Tibial nerve (tissue), 4 donors: ENCODE measurements at regions not wholly inside any gene's neighbourhood (a gene's known extent, or its start where the extent isn't known, plus 50 kb on each side); places are given as distances from the start of the nearest gene placed in this dataset.
A peak's percentile ranks its signal among the peaks of the same experiment; 100 is the strongest.

ENCODE experiments used
- DNase-seq, 2 donors: peaks; one replicate each; pipeline ENCODE4 v3.0.0-alpha.2; 2019; ENCODE audit warnings: low spot score in 2 of 2
- H3K27ac ChIP-seq, 4 donors: fragments of 200-600 bp; sonication (generic) in 3 of 4; one replicate each; pipeline ENCODE4 v1.5.1; 2017 to 2019; ENCODE audit warnings: mild to moderate bottlenecking in 1 of 4
- H3K27me3 ChIP-seq, 2 donors: fragments of 200-600 bp; sonication (generic) in 1 of 2; one replicate each; pipeline versions ENCODE4 v1.5.1 to v1.6.0; 2017 to 2019
- H3K36me3 ChIP-seq, 3 donors: fragments of 200-600 bp; sonication (generic); one replicate each; pipeline ENCODE4 v1.5.1; 2018 to 2019
- H3K4me1 ChIP-seq, 4 donors: fragments of 200-600 bp; sonication (generic) in 3 of 4; one replicate each; pipeline ENCODE4 v1.5.1; 2017 to 2019
- H3K4me3 ChIP-seq, 4 donors: fragments of 200-600 bp; sonication (generic) in 3 of 4; one replicate each; pipeline ENCODE4 v1.5.1; 2017 to 2019; ENCODE audit warnings: mild to moderate bottlenecking in 1 of 4, moderate library complexity in 1 of 4
- H3K9me3 ChIP-seq, 4 donors: fragments of 200-600 bp; sonication (generic) in 3 of 4; one replicate each; pipeline ENCODE4 v1.5.1; 2017 to 2019
- CTCF ChIP-seq, 5 experiments: fragments of 200-600 bp in 3 of 5; fragments of 450-650 bp in 2 of 5; sonication (generic) in 3 of 5; IDR thresholded peaks; one replicate each; pipeline ENCODE4 v1.5.1; 2016 to 2019; ENCODE audit warnings: antibody characterized with exemption in 5 of 5, mild to moderate bottlenecking in 3 of 5, moderate library complexity in 2 of 5
- EP300 ChIP-seq, 2 donors: sonication (generic); formaldehyde crosslinking; IDR thresholded peaks; one replicate each; pipeline ENCODE4 v1.6.1; 2017; ENCODE audit warnings: antibody characterized with exemption in 2 of 2, mild to moderate bottlenecking in 1 of 2
- POLR2A ChIP-seq, 2 donors: fragments of 450-650 bp; IDR thresholded peaks; one replicate each; pipeline ENCODE4 v1.6.1; 2017; ENCODE audit warnings: antibody characterized with exemption in 2 of 2, mild to moderate bottlenecking in 2 of 2, moderate library complexity in 2 of 2
- WGBS, 2 donors: methylation state at CpG; one replicate each; pipeline ENCODE4 v1.1.5; 2018; 5-methylcytosine and 5-hydroxymethylcytosine counted together

DNA sequence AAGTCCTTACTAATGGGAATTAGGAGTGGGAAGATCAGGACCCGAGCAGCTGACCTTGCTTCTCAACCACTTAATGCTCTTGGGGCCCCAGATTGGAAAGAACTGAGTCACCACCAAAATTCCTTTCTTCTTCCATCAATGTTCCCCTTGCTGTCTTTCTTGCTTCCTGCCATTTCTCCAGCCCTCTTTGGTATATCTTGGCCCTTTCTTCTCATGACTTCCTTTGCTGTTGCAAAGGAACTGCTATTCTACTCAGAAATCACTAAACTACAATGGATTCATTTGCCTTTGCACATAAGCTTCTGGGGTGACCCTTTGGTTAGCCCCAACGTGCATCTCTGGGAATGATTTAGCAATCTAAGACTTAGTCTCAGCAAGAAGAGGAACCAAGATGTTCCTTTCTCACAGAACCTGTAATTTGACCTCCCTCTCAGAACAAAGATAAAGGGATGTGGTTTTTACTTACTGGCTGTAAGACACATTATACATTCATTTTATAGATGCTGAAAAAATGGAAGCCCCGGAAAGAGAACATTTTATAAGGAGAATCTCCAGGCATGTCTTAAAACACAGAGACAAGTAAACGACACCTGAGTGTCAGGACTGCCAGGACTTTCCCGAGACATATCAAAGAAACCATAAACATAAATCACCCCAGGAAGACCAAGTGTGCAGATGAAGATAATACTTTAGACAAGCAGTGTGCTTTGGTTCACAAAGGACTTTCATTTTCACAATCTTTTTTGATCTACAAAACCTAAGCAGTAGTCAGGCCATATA is 99.0 kb upstream of the TNFAIP3 start:
- 49 to 64% methylated on average over 5 of the region's 5 CpGs for WGBS, 2 donors
- Histone ChIP-seq H3K27ac (peak overlapping the region in 1 of 4 donors; percentile 0), H3K4me3 (no peak overlapping the region), H3K27me3 (no peaks in the 10 kb centered on the region), H3K4me1 (no peaks in the 10 kb centered on the region), H3K36me3 (no peaks in the 10 kb centered on the region), H3K9me3 (peaks cover 0 to 10% (median 0%) of the 10 kb centered on the region in 4 donors)
- TF ChIP-seq EP300 (IDR thresholded peaks at IDR 0.05) (no peak), CTCF (IDR thresholded peaks at IDR 0.05) (no peak), POLR2A (IDR thresholded peaks at IDR 0.05) (no peak)
- no peak for DNase-seq

DNA sequence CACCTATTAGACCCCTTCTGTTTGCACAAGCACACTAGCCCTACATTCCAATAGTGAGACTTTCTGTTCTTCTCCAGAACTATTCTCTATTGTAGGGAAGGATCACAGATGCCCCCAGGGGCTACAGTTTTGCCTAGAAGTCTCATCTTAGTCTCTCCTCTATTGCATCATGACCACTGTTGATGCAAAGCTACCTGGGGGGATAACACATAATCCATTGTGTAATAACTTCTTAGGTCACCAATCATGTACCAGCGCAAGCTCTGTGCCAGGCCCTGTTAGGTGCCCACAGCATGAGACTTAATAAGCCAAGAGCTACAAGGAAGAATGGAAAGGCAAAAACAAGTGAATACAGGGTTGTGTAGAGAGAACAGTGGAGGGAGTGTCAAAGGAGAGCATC is 98.1 kb upstream of the TNFAIP3 start:
- no peak overlapping the region for H3K4me3 ChIP-seq
- H3K27ac ChIP-seq, result no peak overlapping the region
- no peak for DNase-seq
- no peaks in the 10 kb centered on the region for H3K4me1 ChIP-seq
- H3K36me3 ChIP-seq, result no peaks in the 10 kb centered on the region
- TF ChIP-seq POLR2A (IDR thresholded peaks at IDR 0.05), result no peak
- no peak for TF ChIP-seq CTCF (IDR thresholded peaks at IDR 0.05)
- TF ChIP-seq EP300 (IDR thresholded peaks at IDR 0.05), result no peak
- 97 to 100% methylated on average over 1 of the region's 1 CpG for WGBS, 2 donors
- H3K9me3 ChIP-seq, result peaks cover 0 to 10% (median 0%) of the 10 kb centered on the region in 4 donors
- H3K27me3 ChIP-seq, result no peaks in the 10 kb centered on the region

DNA sequence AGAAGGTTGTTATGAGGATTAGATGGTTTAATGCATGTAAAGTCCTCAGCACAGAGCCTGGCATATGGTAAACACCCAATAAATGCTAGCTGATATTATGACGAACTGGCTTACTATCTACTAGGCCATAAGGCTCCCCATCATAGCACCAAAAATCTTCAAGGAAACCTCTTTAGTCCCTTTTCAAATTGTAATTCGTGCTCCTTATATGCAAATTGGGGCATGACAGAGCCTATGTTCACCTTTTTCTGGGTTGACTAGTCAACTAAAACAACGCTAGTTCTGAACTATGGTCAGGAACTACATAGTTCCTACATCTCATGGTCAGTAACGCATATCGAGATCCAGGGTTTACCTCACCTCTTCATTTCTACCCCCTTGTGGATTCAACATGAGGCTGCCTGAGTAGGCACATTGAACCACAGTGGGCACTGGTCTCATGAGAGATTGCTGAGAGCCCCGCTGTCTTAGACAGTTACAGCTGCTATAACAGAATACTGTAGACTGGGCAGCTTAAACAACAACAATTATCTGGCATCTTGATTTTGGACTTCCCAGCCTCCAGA is 97.2 kb upstream of the TNFAIP3 start:
- Histone ChIP-seq H3K36me3 (no peaks in the 10 kb centered on the region), H3K27me3 (no peaks in the 10 kb centered on the region), H3K27ac (no peak overlapping the region), H3K9me3 (peaks cover 0 to 10% (median 0%) of the 10 kb centered on the region in 4 donors), H3K4me1 (no peaks in the 10 kb centered on the region), H3K4me3 (no peak overlapping the region)
- DNase-seq, result no peak
- TF ChIP-seq POLR2A (IDR thresholded peaks at IDR 0.05) (no peak), CTCF (IDR thresholded peaks at IDR 0.05) (no peak), EP300 (IDR thresholded peaks at IDR 0.05) (no peak)
- WGBS, 2 donors, result 93 to 94% methylated on average over 6 of the region's 6 CpGs

DNA sequence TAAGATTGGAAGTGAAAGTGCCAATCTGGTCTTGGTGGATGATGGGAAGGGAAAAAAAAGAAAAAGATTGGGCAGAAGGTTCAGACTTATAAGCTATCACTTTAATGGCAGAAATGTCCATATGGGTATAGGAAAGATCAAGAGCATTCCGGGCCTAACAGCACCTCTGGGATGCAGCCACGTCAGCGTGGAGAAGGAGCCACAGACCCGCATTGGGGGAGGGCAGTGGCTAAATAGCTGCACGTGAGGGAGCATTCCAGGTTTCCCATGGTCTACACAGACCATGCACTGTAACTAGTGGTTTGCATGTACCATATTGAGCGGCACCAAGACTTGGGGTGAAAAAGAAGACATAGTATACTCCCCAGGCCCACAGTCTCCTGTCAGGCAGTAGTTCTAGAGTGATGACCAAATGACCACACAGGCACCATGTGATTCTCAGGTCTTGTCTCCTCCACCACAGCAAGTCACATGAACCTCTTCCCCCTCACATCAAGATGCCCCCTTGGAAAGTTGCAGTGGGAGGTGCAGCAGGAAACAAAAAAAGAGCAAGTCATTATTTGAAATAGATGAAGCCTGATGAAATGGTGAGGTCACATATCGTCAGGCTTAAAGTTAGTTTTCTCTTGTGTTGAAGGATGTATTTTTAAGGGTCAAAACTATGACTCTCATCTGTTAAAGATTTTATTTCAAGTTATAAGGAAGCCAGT is 94.4 kb upstream of the TNFAIP3 start:
- no peak for DNase-seq
- 89 to 90% methylated on average over 7 of the region's 7 CpGs for WGBS, 2 donors
- TF ChIP-seq EP300 (IDR thresholded peaks at IDR 0.05) (no peak), POLR2A (IDR thresholded peaks at IDR 0.05) (no peak), CTCF (IDR thresholded peaks at IDR 0.05) (no peak)

GRCh38 chr6:137775227-137775626 is 91.8 kb upstream of the TNFAIP3 start:
- Histone ChIP-seq H3K9me3 (no peaks in the 10 kb centered on the region), H3K36me3 (no peaks in the 10 kb centered on the region), H3K4me1 (peaks cover 0 to 3% (median 0%) of the 10 kb centered on the region in 4 donors), H3K27me3 (no peaks in the 10 kb centered on the region), H3K4me3 (no peak overlapping the region), H3K27ac (no peak overlapping the region)
- whole genome bisulfite sequencing, 2 donors, result 64 to 73% methylated on average over 2 of the region's 2 CpGs
- TF ChIP-seq EP300 (IDR thresholded peaks at IDR 0.05) (no peak), CTCF (IDR thresholded peaks at IDR 0.05) (no peak), POLR2A (IDR thresholded peaks at IDR 0.05) (no peak)
- DNase-seq, result no peak

More for the DNA sequence above, 94.4 kb upstream of the TNFAIP3 start:
- Histone ChIP-seq H3K27ac (no peak overlapping the region), H3K27me3 (no peaks in the 10 kb centered on the region), H3K4me1 (peaks cover 0 to 3% (median 0%) of the 10 kb centered on the region in 4 donors), H3K9me3 (peaks cover 0 to 2% (median 0%) of the 10 kb centered on the region in 4 donors), H3K4me3 (no peak overlapping the region), H3K36me3 (no peaks in the 10 kb centered on the region)
